ENCODE measurements at regions not wholly inside any gene's neighbourhood (a gene's known extent, or its start where the extent isn't known, plus 50 kb on each side); places are given as distances from the start of the nearest gene placed in this dataset.

DNA sequence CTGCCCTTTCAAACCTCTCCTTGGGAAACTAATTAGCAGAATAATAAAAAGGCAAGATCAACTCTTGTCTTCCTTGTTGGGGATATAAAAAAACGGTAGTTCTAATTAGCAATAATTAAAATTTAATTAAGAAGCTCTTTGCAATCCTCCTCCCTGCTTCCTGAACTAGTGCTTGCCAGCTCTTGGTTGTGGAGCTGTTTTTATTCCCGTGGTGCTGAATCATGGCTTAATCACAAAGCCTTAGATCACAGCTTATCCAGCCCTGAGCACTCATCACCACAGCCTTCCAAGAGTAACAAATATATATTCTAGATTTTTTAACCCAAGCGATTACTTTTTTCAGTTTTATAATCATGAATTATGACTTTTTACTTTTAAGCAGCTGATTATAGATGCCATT lies 63.2 kb upstream of the INSM2 start:
- H3K9me3 ChIP-seq (ENCODE audit: control insufficient read depth, low read length), result no peaks in the 10 kb centered on the region
- peaks cover 6% of the 10 kb centered on the region for H3K4me1 Mint-ChIP-seq
- H3K4me3 Mint-ChIP-seq, result no peak overlapping the region
- H3K4me3 ChIP-seq (ENCODE audit: low read length), result no peak overlapping the region
- no peak overlapping the region for H3K27ac ChIP-seq (ENCODE audit: low read depth, low read length)
- DNase-seq, result peak; percentile 69
- H3K36me3 Mint-ChIP-seq (ENCODE audit: low read depth), result no peaks in the 10 kb centered on the region
- H3K9me3 Mint-ChIP-seq, result peaks cover 5% of the 10 kb centered on the region
- H3K36me3 ChIP-seq (ENCODE audit: control insufficient read depth, insufficient read depth, low read length), result no peaks in the 10 kb centered on the region
- WGBS, 2 experiments (ENCODE audit: insufficient coverage in 1 of 2, insufficient read length in 1 of 2), result 8 to 38% methylated on average over 1 to 2 of the region's 3 CpGs
- no peaks in the 10 kb centered on the region for H3K4me1 ChIP-seq (ENCODE audit: control insufficient read depth, insufficient read depth, low read length)
- TF ChIP-seq CTCF (conservative IDR thresholded peaks at IDR 0.05), result no peak
- peaks cover 29% of the 10 kb centered on the region for H3K27me3 Mint-ChIP-seq (ENCODE audit: insufficient read depth)
- H3K9ac ChIP-seq (ENCODE audit: extremely low read depth, low read length, poor library complexity, severe bottlenecking), result no peak overlapping the region
- peaks cover 23% of the 10 kb centered on the region for H3K27me3 ChIP-seq (ENCODE audit: control insufficient read depth, insufficient read depth, low read length, poor library complexity, severe bottlenecking)
- H3K27ac Mint-ChIP-seq, result no peak overlapping the region

DNA sequence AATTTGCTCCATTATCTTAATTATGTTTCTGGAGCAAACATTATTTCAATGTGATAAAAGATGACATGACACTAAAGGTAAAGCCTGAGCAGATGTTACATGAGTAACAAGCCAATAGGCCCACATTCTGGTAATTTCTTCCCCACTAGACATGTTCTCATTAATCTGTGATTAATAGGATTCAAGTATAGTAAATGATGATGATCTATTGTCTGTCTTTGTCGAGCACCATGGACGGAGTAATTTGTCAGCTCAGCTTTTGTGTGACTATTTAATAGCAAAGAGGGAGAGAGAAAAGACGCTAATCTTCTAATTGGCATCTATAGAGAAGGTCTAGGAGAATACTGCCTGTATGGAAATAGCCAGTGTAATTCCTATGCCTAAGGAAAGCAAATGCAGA lies 62.2 kb upstream of the INSM2 start:
- Histone ChIP-seq H3K4me1 (ENCODE audit: control insufficient read depth, insufficient read depth, low read length) (no peaks in the 10 kb centered on the region), H3K36me3 (ENCODE audit: control insufficient read depth, insufficient read depth, low read length) (no peaks in the 10 kb centered on the region), H3K27ac (ENCODE audit: low read depth, low read length) (no peak overlapping the region), H3K4me3 (ENCODE audit: low read length) (no peak overlapping the region), H3K9me3 (ENCODE audit: control insufficient read depth, low read length) (no peaks in the 10 kb centered on the region), H3K27me3 (ENCODE audit: control insufficient read depth, insufficient read depth, low read length, poor library complexity, severe bottlenecking) (peaks cover 23% of the 10 kb centered on the region), H3K9ac (ENCODE audit: extremely low read depth, low read length, poor library complexity, severe bottlenecking) (no peak overlapping the region)
- Mint-ChIP-seq H3K36me3 (ENCODE audit: low read depth) (no peaks in the 10 kb centered on the region), H3K27ac (no peak overlapping the region), H3K9me3 (peaks cover 1% of the 10 kb centered on the region), H3K4me1 (peaks cover 12% of the 10 kb centered on the region), H3K27me3 (ENCODE audit: insufficient read depth) (peaks cover 29% of the 10 kb centered on the region), H3K4me3 (no peak overlapping the region)
- WGBS, 2 experiments (ENCODE audit: insufficient coverage in 1 of 2, insufficient read length in 1 of 2), result 78 to 84% methylated on average over 3 of the region's 3 CpGs
- no peak for TF ChIP-seq CTCF (conservative IDR thresholded peaks at IDR 0.05)
- no peak for DNase-seq

GRCh38 chr14:35474323-35474722 lies 59.6 kb upstream of the INSM2 start:
- H3K4me3 ChIP-seq (ENCODE audit: low read length), result no peak overlapping the region
- Mint-ChIP-seq H3K4me1 (peaks cover 12% of the 10 kb centered on the region), H3K9me3 (no peaks in the 10 kb centered on the region), H3K27me3 (ENCODE audit: insufficient read depth) (peaks cover 23% of the 10 kb centered on the region), H3K4me3 (no peak overlapping the region), H3K36me3 (ENCODE audit: low read depth) (no peaks in the 10 kb centered on the region), H3K27ac (no peak overlapping the region)
- H3K9ac ChIP-seq (ENCODE audit: extremely low read depth, low read length, poor library complexity, severe bottlenecking), result no peak overlapping the region
- no peaks in the 10 kb centered on the region for H3K9me3 ChIP-seq (ENCODE audit: control insufficient read depth, low read length)
- no peaks in the 10 kb centered on the region for H3K4me1 ChIP-seq (ENCODE audit: control insufficient read depth, insufficient read depth, low read length)
- no peak overlapping the region for H3K27ac ChIP-seq (ENCODE audit: low read depth, low read length)
- peaks cover 23% of the 10 kb centered on the region for H3K27me3 ChIP-seq (ENCODE audit: control insufficient read depth, insufficient read depth, low read length, poor library complexity, severe bottlenecking)
- DNase-seq, result no peak
- WGBS, 2 experiments (ENCODE audit: insufficient coverage in 1 of 2, insufficient read length in 1 of 2), result no CpG with 5 or more reads among the region's 1 CpG
- no peaks in the 10 kb centered on the region for H3K36me3 ChIP-seq (ENCODE audit: control insufficient read depth, insufficient read depth, low read length)
- TF ChIP-seq CTCF (conservative IDR thresholded peaks at IDR 0.05), result no peak

Measured in endodermal cell (in vitro differentiated cells).